Omental fat pad (tissue), 3 donors: ENCODE measurements at regions not wholly inside any gene's neighbourhood (a gene's known extent, or its start where the extent isn't known, plus 50 kb on each side); places are given as distances from the start of the nearest gene placed in this dataset.
"Not testable (repeated sequence)": the region's sequence is repeated elsewhere in the genome, so short reads cannot be mapped to it uniquely, and the experiment has no call there.

Experiments used
- ATAC-seq: fragments of 150-250 bp; one replicate; pipeline ENCODE4 v1.9.1; 2016; ENCODE audit warnings: mild to moderate bottlenecking, moderate library complexity; ENCODE audit not compliant: low FRiP score
- DNase-seq: peaks from one replicate; pipeline ENCODE4 v3.0.0-alpha.2; 2019; ENCODE audit warnings: low spot score
- CTCF ChIP-seq, 3 donors: fragments of 450-650 bp; IDR thresholded peaks; one replicate each; pipeline ENCODE4 v1.5.1; 2016 to 2017; ENCODE audit warnings: antibody characterized with exemption in 3 of 3, mild to moderate bottlenecking in 3 of 3, moderate library complexity in 2 of 3

- not testable (repeated sequence) for ATAC-seq
Measured at GRCh38 chr20:30540330-30541069, 717.0 kb upstream of the DEFB115 start.

GRCh38 chr20:30551236-30551635 lies 706.2 kb upstream of the DEFB115 start:
- not testable (repeated sequence) for ATAC-seq, DNase-seq

More at GRCh38 chr20:30540330-30541069, 717.0 kb upstream of the DEFB115 start:
- not testable (repeated sequence) for DNase-seq

GRCh38 chr20:30556797-30557196 lies 700.7 kb upstream of the DEFB115 start:
- ATAC-seq, DNase-seq: not testable (repeated sequence)

GRCh38 chr20:30565086-30565485 lies 692.4 kb upstream of the DEFB115 start:
- not testable (repeated sequence) for DNase-seq, ATAC-seq

GRCh38 chr20:30569867-30570266 lies 687.6 kb upstream of the DEFB115 start:
- not testable (repeated sequence) for DNase-seq

GRCh38 chr20:30570622-30571021 lies 686.8 kb upstream of the DEFB115 start:
- ATAC-seq, DNase-seq: not testable (repeated sequence)

More at GRCh38 chr20:30569867-30570266, 687.6 kb upstream of the DEFB115 start:
- ATAC-seq: not testable (repeated sequence)

GRCh38 chr20:30574337-30574736 lies 683.1 kb upstream of the DEFB115 start:
- ATAC-seq, DNase-seq: not testable (repeated sequence)

- not testable (repeated sequence) for ATAC-seq, DNase-seq
Measured at GRCh38 chr20:30579069-30579468, 678.4 kb upstream of the DEFB115 start.

GRCh38 chr20:30579824-30580438 lies 677.5 kb upstream of the DEFB115 start:
- DNase-seq: not testable (repeated sequence)
- peak; percentile 99 for ATAC-seq

- not testable (repeated sequence) for DNase-seq, ATAC-seq
Measured at GRCh38 chr20:30581839-30582238, 675.6 kb upstream of the DEFB115 start.

- not testable (repeated sequence) for ATAC-seq, DNase-seq
Measured at GRCh38 chr20:30584403-30584802, 673.1 kb upstream of the DEFB115 start.

GRCh38 chr20:30585244-30585796 lies 672.1 kb upstream of the DEFB115 start:
- not testable (repeated sequence) for DNase-seq
- ATAC-seq: peak; percentile 96

- DNase-seq, ATAC-seq: not testable (repeated sequence)
Measured at GRCh38 chr20:30586178-30586577, 671.3 kb upstream of the DEFB115 start.

- DNase-seq: no peak
- no peak for ATAC-seq
- TF ChIP-seq CTCF (IDR thresholded peaks at IDR 0.05): no peak
Measured at GRCh38 chr20:30593572-30593971, 663.9 kb upstream of the DEFB115 start.
